Smooth muscle cell (in vitro differentiated cells): ENCODE measurements at regions not wholly inside any gene's neighbourhood (a gene's known extent, or its start where the extent isn't known, plus 50 kb on each side); places are given as distances from the start of the nearest gene placed in this dataset.
A peak's percentile ranks its signal among the peaks of the same experiment; 100 is the strongest.

Experiments used
- DNase-seq: peaks from one replicate; lab custom pipeline; 2025; ENCODE audit not compliant: unreplicated experiment; lab: John Stamatoyannopoulos, UW
- H2AFZ ChIP-seq: fragments of 200-600 bp; sonication (generic); 2 replicates; pipeline ENCODE4 v1.6.0; 2016; ENCODE audit warnings: antibody characterized with exemption, low read depth, mild to moderate bottlenecking
- H3F3A ChIP-seq: fragments of 200-600 bp; sonication (generic); 2 replicates; pipeline ENCODE4 v1.6.0; 2017; ENCODE audit warnings: antibody characterized with exemption, low read depth
- H3K27ac ChIP-seq: fragments of 200-600 bp; sonication (generic); 2 replicates; pipeline ENCODE4 v1.5.1; 2016; ENCODE audit warnings: low read depth, mild to moderate bottlenecking
- H3K27me3 ChIP-seq: fragments of 200-600 bp; sonication (generic); 2 replicates; pipeline ENCODE4 v1.6.1; 2016; ENCODE audit warnings: low read depth, mild to moderate bottlenecking
- H3K36me3 ChIP-seq: fragments of 200-600 bp; sonication (generic); 2 replicates; pipeline ENCODE4 v1.5.1; 2016; ENCODE audit warnings: low read depth
- H3K4me1 ChIP-seq: fragments of 200-600 bp; sonication (generic); 2 replicates; pipeline ENCODE4 v1.5.1; 2016; ENCODE audit warnings: low read depth
- H3K4me2 ChIP-seq: fragments of 200-600 bp; sonication (generic); 2 replicates; pipeline ENCODE4 v1.6.0; 2016; ENCODE audit warnings: mild to moderate bottlenecking
- H3K4me3 ChIP-seq: fragments of 200-600 bp; sonication (generic); 2 replicates; pipeline ENCODE4 v1.5.1; 2016; ENCODE audit warnings: mild to moderate bottlenecking
- H3K79me2 ChIP-seq: fragments of 200-600 bp; sonication (generic); 2 replicates; pipeline ENCODE4 v1.6.0; 2016; ENCODE audit warnings: low read depth, mild to moderate bottlenecking
- H3K9ac ChIP-seq: fragments of 200-600 bp; sonication (generic); 2 replicates; pipeline ENCODE4 v1.6.0; 2016; ENCODE audit warnings: low read depth
- H3K9me3 ChIP-seq: fragments of 200-600 bp; sonication (generic); replicated peaks from 2 replicates; pipeline ENCODE4 v1.5.1; 2016; ENCODE audit warnings: low read depth
- H4K20me1 ChIP-seq: fragments of 200-600 bp; sonication (generic); 2 replicates; pipeline ENCODE4 v1.6.0; 2016; ENCODE audit warnings: low read depth
- WGBS: methylation state at CpG from one replicate; pipeline ENCODE4 v1.1.7; 2016; ENCODE audit warnings: low lambda C conversion rate; 5-methylcytosine and 5-hydroxymethylcytosine counted together
- TF ChIP-seq, protein P1 (sequence below): fragments of 200-600 bp; sonication (generic); IDR thresholded peaks from 2 replicates; pipeline ENCODE4 v1.5.1; 2017; ENCODE audit warnings: borderline replicate concordance, mild to moderate bottlenecking, antibody characterized with exemption; ENCODE audit not compliant: insufficient read depth, poor library complexity, severe bottlenecking

DNA sequence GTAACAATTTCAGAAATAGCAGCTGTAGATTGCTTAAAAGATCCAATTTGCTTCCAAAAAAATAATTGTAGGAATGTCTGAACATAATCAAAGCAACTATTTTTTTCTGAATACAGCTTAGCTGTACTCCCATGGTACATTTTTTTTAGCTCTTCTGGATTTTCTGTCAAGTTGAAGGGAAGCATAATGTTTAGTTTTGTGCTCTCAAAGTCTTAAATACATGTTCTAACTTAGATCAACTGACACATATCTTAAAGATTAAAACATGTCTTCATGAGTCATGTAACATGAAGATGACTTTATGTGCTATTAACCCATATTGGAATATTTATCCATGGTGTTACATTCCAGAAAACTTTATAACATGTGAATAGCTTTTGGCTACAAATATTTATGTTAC, 255.7 kb downstream of the BTG1 start:
- no peaks in the 10 kb centered on the region for H3K9me3 ChIP-seq
- DNase-seq, result no peak
- no peak overlapping the region for H3K9ac ChIP-seq
- no peaks in the 10 kb centered on the region for H3K4me1 ChIP-seq
- H3K27ac ChIP-seq, result no peak overlapping the region
- no peaks in the 10 kb centered on the region for H3K27me3 ChIP-seq
- no peaks in the 10 kb centered on the region for H3K36me3 ChIP-seq
- TF ChIP-seq, protein P1, sequence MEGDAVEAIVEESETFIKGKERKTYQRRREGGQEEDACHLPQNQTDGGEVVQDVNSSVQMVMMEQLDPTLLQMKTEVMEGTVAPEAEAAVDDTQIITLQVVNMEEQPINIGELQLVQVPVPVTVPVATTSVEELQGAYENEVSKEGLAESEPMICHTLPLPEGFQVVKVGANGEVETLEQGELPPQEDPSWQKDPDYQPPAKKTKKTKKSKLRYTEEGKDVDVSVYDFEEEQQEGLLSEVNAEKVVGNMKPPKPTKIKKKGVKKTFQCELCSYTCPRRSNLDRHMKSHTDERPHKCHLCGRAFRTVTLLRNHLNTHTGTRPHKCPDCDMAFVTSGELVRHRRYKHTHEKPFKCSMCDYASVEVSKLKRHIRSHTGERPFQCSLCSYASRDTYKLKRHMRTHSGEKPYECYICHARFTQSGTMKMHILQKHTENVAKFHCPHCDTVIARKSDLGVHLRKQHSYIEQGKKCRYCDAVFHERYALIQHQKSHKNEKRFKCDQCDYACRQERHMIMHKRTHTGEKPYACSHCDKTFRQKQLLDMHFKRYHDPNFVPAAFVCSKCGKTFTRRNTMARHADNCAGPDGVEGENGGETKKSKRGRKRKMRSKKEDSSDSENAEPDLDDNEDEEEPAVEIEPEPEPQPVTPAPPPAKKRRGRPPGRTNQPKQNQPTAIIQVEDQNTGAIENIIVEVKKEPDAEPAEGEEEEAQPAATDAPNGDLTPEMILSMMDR, result no peak
- H4K20me1 ChIP-seq, result no peaks in the 10 kb centered on the region
- no peak overlapping the region for H3K4me3 ChIP-seq
- no peak overlapping the region for H3K4me2 ChIP-seq
- no peaks in the 10 kb centered on the region for H3F3A ChIP-seq
- no peaks in the 10 kb centered on the region for H3K79me2 ChIP-seq
- no peak overlapping the region for H2AFZ ChIP-seq

DNA sequence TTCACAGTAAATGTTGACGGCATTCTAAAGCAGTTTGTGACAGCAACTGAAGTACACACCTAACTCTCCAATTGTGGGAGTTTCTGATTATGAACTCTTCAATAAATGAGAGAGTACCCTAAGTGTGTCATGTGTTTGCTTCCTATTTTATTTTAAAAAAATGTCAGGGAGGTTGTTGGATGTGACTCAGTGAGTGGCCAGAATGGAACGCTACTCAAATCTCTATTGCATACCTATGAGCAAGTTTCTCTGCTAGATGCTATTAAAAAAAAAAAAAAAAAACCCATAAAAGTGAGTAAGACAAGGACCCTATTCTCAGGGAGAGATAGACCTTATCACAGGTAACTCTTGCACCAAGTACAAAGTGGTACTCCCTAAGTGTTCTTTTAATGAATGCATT, 256.6 kb downstream of the BTG1 start:
- Histone ChIP-seq H3K4me2 (no peak overlapping the region), H4K20me1 (no peaks in the 10 kb centered on the region), H3K4me1 (no peaks in the 10 kb centered on the region), H3K9me3 (no peaks in the 10 kb centered on the region), H3K27ac (peak overlapping the region; percentile 46), H3K79me2 (no peaks in the 10 kb centered on the region), H3K27me3 (no peaks in the 10 kb centered on the region), H2AFZ (no peak overlapping the region), H3K9ac (no peak overlapping the region), H3K36me3 (no peaks in the 10 kb centered on the region), H3K4me3 (no peak overlapping the region), H3F3A (no peaks in the 10 kb centered on the region)
- DNase-seq, result no peak
- TF ChIP-seq, protein P1, result no peak
- WGBS, result 68% methylated on average over 2 of the region's 2 CpGs

DNA sequence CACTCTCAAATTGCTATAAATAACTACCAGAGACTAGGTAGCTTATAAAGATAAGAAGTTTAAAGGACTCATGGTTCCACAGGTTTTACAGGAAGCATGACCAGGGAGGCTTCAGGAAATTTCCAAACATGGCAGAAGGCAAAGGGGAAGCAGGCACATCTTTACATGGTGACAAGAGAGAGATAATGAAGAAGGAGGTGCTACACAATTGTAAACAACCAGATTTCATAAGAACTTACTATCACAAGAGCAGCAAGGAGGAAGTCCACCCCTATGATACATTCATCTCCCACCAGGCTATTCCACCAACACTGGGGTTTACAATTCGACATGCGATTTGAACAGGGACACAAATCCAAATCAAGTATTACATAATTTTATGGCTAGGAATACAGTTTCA, 257.7 kb downstream of the BTG1 start:
- Histone ChIP-seq H2AFZ (peak overlapping the region; percentile 29), H4K20me1 (no peaks in the 10 kb centered on the region), H3K9me3 (no peaks in the 10 kb centered on the region), H3K9ac (no peak overlapping the region), H3K4me2 (no peak overlapping the region), H3K4me3 (no peak overlapping the region), H3K27ac (no peak overlapping the region), H3K36me3 (no peaks in the 10 kb centered on the region), H3K27me3 (no peaks in the 10 kb centered on the region), H3F3A (no peaks in the 10 kb centered on the region), H3K79me2 (no peaks in the 10 kb centered on the region), H3K4me1 (no peaks in the 10 kb centered on the region)
- TF ChIP-seq, protein P1, result no peak
- WGBS, result 92% methylated on average over 2 of the region's 2 CpGs
- DNase-seq, result no peak

DNA sequence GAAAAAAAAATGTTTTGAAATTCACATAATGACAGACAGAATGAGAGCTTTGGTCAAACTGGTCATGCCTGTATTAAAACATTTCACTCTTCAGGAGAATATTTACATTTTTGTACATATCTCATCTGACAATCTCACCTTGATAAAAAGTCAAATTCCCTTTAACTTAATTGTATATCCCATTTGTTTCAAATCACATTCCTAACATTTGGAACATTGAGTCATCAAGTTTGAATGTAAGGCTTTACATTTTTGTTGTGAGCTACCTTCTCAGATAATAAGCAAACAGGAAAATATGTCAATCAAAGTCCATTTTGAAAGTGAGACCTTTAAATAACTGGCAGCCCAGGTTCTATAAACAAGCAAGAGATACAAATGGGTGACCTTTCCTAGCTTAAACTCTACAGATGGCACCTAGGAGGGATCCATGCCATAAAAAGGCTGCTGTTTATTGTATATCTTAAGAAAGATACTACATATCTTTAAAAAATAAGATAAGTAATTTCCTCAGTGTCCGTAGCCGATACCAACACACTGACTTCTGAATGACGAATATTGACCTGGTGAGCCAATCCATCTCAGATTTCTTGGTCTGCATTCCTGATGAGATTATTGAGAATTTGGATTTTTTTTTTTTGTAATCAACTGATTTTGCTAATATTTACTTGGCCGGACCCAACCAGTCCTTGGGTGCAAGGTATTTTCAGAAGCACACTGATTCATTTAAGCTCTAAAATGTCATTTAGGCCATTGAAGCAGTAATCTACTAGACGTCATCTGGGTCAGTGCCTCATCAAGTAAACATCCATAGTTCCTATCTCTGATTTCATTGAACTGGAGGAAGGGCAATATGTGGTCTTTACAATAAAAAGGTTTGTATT, 259.6 kb downstream of the BTG1 start:
- no peaks in the 10 kb centered on the region for H3K36me3 ChIP-seq
- H3K79me2 ChIP-seq, result no peaks in the 10 kb centered on the region
- H3K4me1 ChIP-seq, result no peaks in the 10 kb centered on the region
- no peak overlapping the region for H3K4me2 ChIP-seq
- no peaks in the 10 kb centered on the region for H4K20me1 ChIP-seq
- H3K9ac ChIP-seq, result no peak overlapping the region
- H3K4me3 ChIP-seq, result no peak overlapping the region
- 78% methylated on average over 5 of the region's 5 CpGs for WGBS
- no peak for DNase-seq
- H3K27me3 ChIP-seq, result no peaks in the 10 kb centered on the region
- no peaks in the 10 kb centered on the region for H3F3A ChIP-seq
- H2AFZ ChIP-seq, result no peak overlapping the region
- H3K27ac ChIP-seq, result no peak overlapping the region
- TF ChIP-seq, protein P1, result no peak
- H3K9me3 ChIP-seq, result no peaks in the 10 kb centered on the region
